ENCODE measurements at regions not wholly inside any gene's neighbourhood (a gene's known extent, or its start where the extent isn't known, plus 50 kb on each side); places are given as distances from the start of the nearest gene placed in this dataset.

- Mint-ChIP-seq H3K9me3 (no peaks in the 10 kb centered on the region), H3K27ac (no peak overlapping the region), H3K4me3 (no peak overlapping the region), H3K27me3 (ENCODE audit: low read depth) (no peaks in the 10 kb centered on the region), H3K36me3 (no peaks in the 10 kb centered on the region), H3K4me1 (no peaks in the 10 kb centered on the region)
- ATAC-seq, result no peak
- POLR2A ChIA-PET, result no interaction called here
- TF ChIP-seq ZNF219 (CRISPR knock-in tag; IDR thresholded peaks at IDR 0.05; ENCODE audit: borderline replicate concordance) (no peak), TP53 (CRISPR knock-in tag; IDR thresholded peaks at IDR 0.05) (no peak), RELA (CRISPR knock-in tag; IDR thresholded peaks at IDR 0.05; ENCODE audit: borderline replicate concordance) (no peak), ZNF121 (CRISPR knock-in tag; IDR thresholded peaks at IDR 0.05) (no peak), NFYB (CRISPR knock-in tag; conservative IDR thresholded peaks at IDR 0.05; ENCODE audit: low read depth) (no peak), ESRRA (CRISPR knock-in tag; IDR thresholded peaks at IDR 0.05; ENCODE audit: borderline replicate concordance) (no peak), JUN (CRISPR knock-in tag; IDR thresholded peaks at IDR 0.05) (no peak), KAT7 (CRISPR knock-in tag; IDR thresholded peaks at IDR 0.05; ENCODE audit: borderline replicate concordance) (no peak), ERG (CRISPR knock-in tag; IDR thresholded peaks at IDR 0.05) (no peak), FOXP4 (CRISPR knock-in tag; IDR thresholded peaks at IDR 0.05) (no peak), IRF1 (CRISPR knock-in tag; IDR thresholded peaks at IDR 0.05) (no peak), FOXJ3 (CRISPR knock-in tag; IDR thresholded peaks at IDR 0.05; ENCODE audit: borderline replicate concordance) (no peak), ATF1 (CRISPR knock-in tag; IDR thresholded peaks at IDR 0.05) (no peak), ZNF512 (CRISPR knock-in tag; IDR thresholded peaks at IDR 0.05; ENCODE audit: borderline replicate concordance) (no peak), PRRX2 (CRISPR knock-in tag; IDR thresholded peaks at IDR 0.05) (no peak), TEAD4 (CRISPR knock-in tag; IDR thresholded peaks at IDR 0.05) (no peak), CTCF (IDR thresholded peaks at IDR 0.05) (no peak), MXD4 (CRISPR knock-in tag; IDR thresholded peaks at IDR 0.05; ENCODE audit: borderline replicate concordance) (no peak), GRHL2 (CRISPR knock-in tag; IDR thresholded peaks at IDR 0.05; ENCODE audit: insufficient replicate concordance, severe bottlenecking) (no peak), TEAD1 (CRISPR knock-in tag; IDR thresholded peaks at IDR 0.05) (no peak)
- DNase-seq (ENCODE audit: low spot score), result no peak
- CTCF ChIA-PET, result no interaction called here
These were observed 855.4 kb upstream of the NR2F2 start for GRCh38 chr15:95475067-95475466.

GRCh38 chr15:95479308-95479707 lies 851.2 kb upstream of the NR2F2 start:
- CTCF ChIA-PET, result no interaction called here
- peaks cover 3% of the 10 kb centered on the region for H3K9me3 Mint-ChIP-seq
- H3K4me1 Mint-ChIP-seq, result no peaks in the 10 kb centered on the region
- POLR2A ChIA-PET, result no interaction called here
- DNase-seq (ENCODE audit: low spot score), result no peak
- H3K36me3 Mint-ChIP-seq, result no peaks in the 10 kb centered on the region
- no peak for ATAC-seq
- no peak overlapping the region for H3K27ac Mint-ChIP-seq
- H3K4me3 Mint-ChIP-seq, result no peak overlapping the region
- H3K27me3 Mint-ChIP-seq (ENCODE audit: low read depth), result no peaks in the 10 kb centered on the region
- TF ChIP-seq AFF4 (CRISPR knock-in tag; IDR thresholded peaks at IDR 0.05; ENCODE audit: borderline replicate concordance) (no peak), FOXP1 (CRISPR knock-in tag; IDR thresholded peaks at IDR 0.05; ENCODE audit: borderline replicate concordance) (no peak), MYBL2 (CRISPR knock-in tag; IDR thresholded peaks at IDR 0.05) (no peak), ATF1 (CRISPR knock-in tag; IDR thresholded peaks at IDR 0.05) (no peak), NFYB (CRISPR knock-in tag; conservative IDR thresholded peaks at IDR 0.05; ENCODE audit: low read depth) (no peak), FOXP4 (CRISPR knock-in tag; IDR thresholded peaks at IDR 0.05) (no peak), FOXJ3 (CRISPR knock-in tag; IDR thresholded peaks at IDR 0.05; ENCODE audit: borderline replicate concordance) (no peak), JUN (CRISPR knock-in tag; IDR thresholded peaks at IDR 0.05) (no peak), TEAD1 (CRISPR knock-in tag; IDR thresholded peaks at IDR 0.05) (no peak)
